ENCODE measurements at regions not wholly inside any gene's neighbourhood (a gene's known extent, or its start where the extent isn't known, plus 50 kb on each side); places are given as distances from the start of the nearest gene placed in this dataset.

DNA sequence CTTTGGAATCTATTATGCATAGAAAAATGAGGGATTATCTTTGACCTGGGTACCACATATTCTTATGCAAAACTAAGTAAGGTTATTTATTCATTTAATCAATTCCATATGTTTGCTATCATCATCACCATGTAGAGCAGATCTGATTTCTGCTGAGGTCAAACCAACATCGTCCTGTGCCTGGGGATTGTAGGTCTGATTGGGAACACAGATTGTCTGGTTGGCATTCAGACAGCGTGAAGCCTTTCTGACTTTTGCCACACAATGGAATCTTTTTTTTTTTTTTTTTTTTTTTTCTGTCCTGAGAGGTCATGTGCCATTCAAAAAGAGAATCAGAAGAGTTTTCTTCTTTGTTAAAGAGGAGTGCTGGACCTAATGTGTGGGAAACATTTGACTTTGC, 142.9 kb downstream of the RAB11FIP2 start:
- TF ChIP-seq, protein P1, sequence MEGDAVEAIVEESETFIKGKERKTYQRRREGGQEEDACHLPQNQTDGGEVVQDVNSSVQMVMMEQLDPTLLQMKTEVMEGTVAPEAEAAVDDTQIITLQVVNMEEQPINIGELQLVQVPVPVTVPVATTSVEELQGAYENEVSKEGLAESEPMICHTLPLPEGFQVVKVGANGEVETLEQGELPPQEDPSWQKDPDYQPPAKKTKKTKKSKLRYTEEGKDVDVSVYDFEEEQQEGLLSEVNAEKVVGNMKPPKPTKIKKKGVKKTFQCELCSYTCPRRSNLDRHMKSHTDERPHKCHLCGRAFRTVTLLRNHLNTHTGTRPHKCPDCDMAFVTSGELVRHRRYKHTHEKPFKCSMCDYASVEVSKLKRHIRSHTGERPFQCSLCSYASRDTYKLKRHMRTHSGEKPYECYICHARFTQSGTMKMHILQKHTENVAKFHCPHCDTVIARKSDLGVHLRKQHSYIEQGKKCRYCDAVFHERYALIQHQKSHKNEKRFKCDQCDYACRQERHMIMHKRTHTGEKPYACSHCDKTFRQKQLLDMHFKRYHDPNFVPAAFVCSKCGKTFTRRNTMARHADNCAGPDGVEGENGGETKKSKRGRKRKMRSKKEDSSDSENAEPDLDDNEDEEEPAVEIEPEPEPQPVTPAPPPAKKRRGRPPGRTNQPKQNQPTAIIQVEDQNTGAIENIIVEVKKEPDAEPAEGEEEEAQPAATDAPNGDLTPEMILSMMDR (IDR thresholded peaks at IDR 0.05) = no peak
- no peak for TF ChIP-seq POLR2A (IDR thresholded peaks at IDR 0.05)

Data from esophagus squamous epithelium (tissue), 4 donors.